ENCODE measurements at regions not wholly inside any gene's neighbourhood (a gene's known extent, or its start where the extent isn't known, plus 50 kb on each side); places are given as distances from the start of the nearest gene placed in this dataset.

GRCh38 chr1:201703621-201704438 is 125.1 kb upstream of the IPO9 start:
- Mint-ChIP-seq H3K36me3 (ENCODE audit: low read depth) (peaks cover 5% of the 10 kb centered on the region), H3K9me3 (peaks cover 15% of the 10 kb centered on the region), H3K4me1 (peaks cover 8% of the 10 kb centered on the region), H3K27me3 (ENCODE audit: insufficient read depth) (no peaks in the 10 kb centered on the region), H3K27ac (no peak overlapping the region), H3K4me3 (no peak overlapping the region)
- Histone ChIP-seq H3K4me1 (ENCODE audit: control insufficient read depth, insufficient read depth, low read length) (peaks cover 3% of the 10 kb centered on the region), H3K4me3 (ENCODE audit: low read length) (no peak overlapping the region), H3K9ac (ENCODE audit: extremely low read depth, low read length, poor library complexity, severe bottlenecking) (no peak overlapping the region), H3K36me3 (ENCODE audit: control insufficient read depth, insufficient read depth, low read length) (no peaks in the 10 kb centered on the region), H3K9me3 (ENCODE audit: control insufficient read depth, low read length) (no peaks in the 10 kb centered on the region), H3K27ac (ENCODE audit: low read depth, low read length) (peak overlapping the region; percentile 49), H3K27me3 (ENCODE audit: control insufficient read depth, insufficient read depth, low read length, poor library complexity, severe bottlenecking) (no peaks in the 10 kb centered on the region)
- 37 to 73% methylated on average over 5 to 23 of the region's 23 CpGs for WGBS, 2 experiments (ENCODE audit: insufficient coverage in 1 of 2, insufficient read length in 1 of 2)
- TF ChIP-seq, protein P1, sequence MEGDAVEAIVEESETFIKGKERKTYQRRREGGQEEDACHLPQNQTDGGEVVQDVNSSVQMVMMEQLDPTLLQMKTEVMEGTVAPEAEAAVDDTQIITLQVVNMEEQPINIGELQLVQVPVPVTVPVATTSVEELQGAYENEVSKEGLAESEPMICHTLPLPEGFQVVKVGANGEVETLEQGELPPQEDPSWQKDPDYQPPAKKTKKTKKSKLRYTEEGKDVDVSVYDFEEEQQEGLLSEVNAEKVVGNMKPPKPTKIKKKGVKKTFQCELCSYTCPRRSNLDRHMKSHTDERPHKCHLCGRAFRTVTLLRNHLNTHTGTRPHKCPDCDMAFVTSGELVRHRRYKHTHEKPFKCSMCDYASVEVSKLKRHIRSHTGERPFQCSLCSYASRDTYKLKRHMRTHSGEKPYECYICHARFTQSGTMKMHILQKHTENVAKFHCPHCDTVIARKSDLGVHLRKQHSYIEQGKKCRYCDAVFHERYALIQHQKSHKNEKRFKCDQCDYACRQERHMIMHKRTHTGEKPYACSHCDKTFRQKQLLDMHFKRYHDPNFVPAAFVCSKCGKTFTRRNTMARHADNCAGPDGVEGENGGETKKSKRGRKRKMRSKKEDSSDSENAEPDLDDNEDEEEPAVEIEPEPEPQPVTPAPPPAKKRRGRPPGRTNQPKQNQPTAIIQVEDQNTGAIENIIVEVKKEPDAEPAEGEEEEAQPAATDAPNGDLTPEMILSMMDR (conservative IDR thresholded peaks at IDR 0.05): peak; percentile 98
- DNase-seq: peak; percentile 96

- H3K36me3 ChIP-seq (ENCODE audit: control insufficient read depth, insufficient read depth, low read length): no peaks in the 10 kb centered on the region
- Mint-ChIP-seq H3K9me3 (peaks cover 15% of the 10 kb centered on the region), H3K4me1 (peaks cover 8% of the 10 kb centered on the region), H3K27ac (no peak overlapping the region), H3K36me3 (ENCODE audit: low read depth) (peaks cover 5% of the 10 kb centered on the region), H3K27me3 (ENCODE audit: insufficient read depth) (no peaks in the 10 kb centered on the region), H3K4me3 (no peak overlapping the region)
- H3K4me1 ChIP-seq (ENCODE audit: control insufficient read depth, insufficient read depth, low read length): peaks cover 3% of the 10 kb centered on the region
- H3K4me3 ChIP-seq (ENCODE audit: low read length): no peak overlapping the region
- no peaks in the 10 kb centered on the region for H3K9me3 ChIP-seq (ENCODE audit: control insufficient read depth, low read length)
- no peak overlapping the region for H3K27ac ChIP-seq (ENCODE audit: low read depth, low read length)
- WGBS, 2 experiments (ENCODE audit: insufficient coverage in 1 of 2, insufficient read length in 1 of 2): 48 to 50% methylated on average over 2 of the region's 2 CpGs
- no peak overlapping the region for H3K9ac ChIP-seq (ENCODE audit: extremely low read depth, low read length, poor library complexity, severe bottlenecking)
- DNase-seq: no peak
- TF ChIP-seq, protein P1 (conservative IDR thresholded peaks at IDR 0.05): no peak
- no peaks in the 10 kb centered on the region for H3K27me3 ChIP-seq (ENCODE audit: control insufficient read depth, insufficient read depth, low read length, poor library complexity, severe bottlenecking)
Observed at GRCh38 chr1:201704439-201704792, 124.5 kb upstream of the IPO9 start.

DNA sequence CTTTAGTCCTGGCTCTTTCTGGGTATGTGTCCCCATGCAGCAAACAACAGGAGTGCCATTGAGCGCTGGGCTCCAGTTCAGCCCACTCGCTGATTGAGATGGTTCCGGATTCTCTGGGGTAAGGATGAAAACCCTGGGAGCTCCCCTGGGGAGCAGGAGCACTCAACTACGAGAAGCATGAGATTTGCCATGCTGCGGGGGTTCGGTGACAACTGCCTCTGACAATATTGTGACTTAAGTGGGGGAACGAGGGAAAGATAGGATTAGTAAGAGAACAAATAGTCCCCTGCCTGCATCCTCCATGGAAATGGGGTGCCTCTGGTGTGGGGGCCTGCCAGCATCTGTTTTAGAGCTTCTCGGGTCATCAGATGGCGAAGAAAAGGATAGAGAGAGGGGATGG is 123.6 kb upstream of the IPO9 start:
- DNase-seq: no peak
- peaks cover 12% of the 10 kb centered on the region for H3K4me1 Mint-ChIP-seq
- no peaks in the 10 kb centered on the region for H3K27me3 ChIP-seq (ENCODE audit: control insufficient read depth, insufficient read depth, low read length, poor library complexity, severe bottlenecking)
- H3K4me3 ChIP-seq (ENCODE audit: low read length): no peak overlapping the region
- H3K9ac ChIP-seq (ENCODE audit: extremely low read depth, low read length, poor library complexity, severe bottlenecking): no peak overlapping the region
- H3K9me3 ChIP-seq (ENCODE audit: control insufficient read depth, low read length): no peaks in the 10 kb centered on the region
- no peak overlapping the region for H3K27ac ChIP-seq (ENCODE audit: low read depth, low read length)
- H3K36me3 Mint-ChIP-seq (ENCODE audit: low read depth): peaks cover 1% of the 10 kb centered on the region
- H3K4me1 ChIP-seq (ENCODE audit: control insufficient read depth, insufficient read depth, low read length): peaks cover 3% of the 10 kb centered on the region
- H3K27ac Mint-ChIP-seq: no peak overlapping the region
- H3K9me3 Mint-ChIP-seq: peaks cover 10% of the 10 kb centered on the region
- H3K36me3 ChIP-seq (ENCODE audit: control insufficient read depth, insufficient read depth, low read length): no peaks in the 10 kb centered on the region
- H3K27me3 Mint-ChIP-seq (ENCODE audit: insufficient read depth): no peaks in the 10 kb centered on the region
- 90 to 98% methylated on average over 6 to 9 of the region's 9 CpGs for WGBS, 2 experiments (ENCODE audit: insufficient coverage in 1 of 2, insufficient read length in 1 of 2)
- TF ChIP-seq, protein P1 (conservative IDR thresholded peaks at IDR 0.05): no peak
- H3K4me3 Mint-ChIP-seq: no peak overlapping the region
